DMS79 treated with DMSO at 0.1 percent for 48 hours (cell line): ENCODE measurements at regions not wholly inside any gene's neighbourhood (a gene's known extent, or its start where the extent isn't known, plus 50 kb on each side); places are given as distances from the start of the nearest gene placed in this dataset.
"Not testable (repeated sequence)": the region's sequence is repeated elsewhere in the genome, so short reads cannot be mapped to it uniquely, and the experiment has no call there.

Source experiments
- DNase-seq: peaks from one replicate; lab custom pipeline; 2025; lab: John Stamatoyannopoulos, UW

DNA sequence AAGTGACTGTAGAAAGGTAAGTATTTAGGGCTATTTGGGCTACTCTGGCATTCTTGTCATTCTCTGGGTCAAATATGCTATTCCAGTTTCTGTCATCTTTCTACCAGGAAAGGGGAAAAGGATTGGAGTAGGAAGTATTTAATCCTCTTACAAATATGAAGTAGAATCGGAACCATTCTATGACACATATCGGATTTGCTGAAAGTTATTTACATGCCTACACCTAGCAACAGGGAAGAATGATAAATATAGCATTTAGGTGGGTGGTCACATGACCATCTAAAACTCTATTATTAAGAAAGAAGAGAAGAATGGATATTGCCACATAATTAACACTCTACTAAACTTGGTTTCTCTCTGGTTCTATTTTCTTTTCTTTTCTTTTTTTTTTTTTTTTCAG, 1353.1 kb downstream of the ZPLD1 start:
- DNase-seq, result no peak

DNA sequence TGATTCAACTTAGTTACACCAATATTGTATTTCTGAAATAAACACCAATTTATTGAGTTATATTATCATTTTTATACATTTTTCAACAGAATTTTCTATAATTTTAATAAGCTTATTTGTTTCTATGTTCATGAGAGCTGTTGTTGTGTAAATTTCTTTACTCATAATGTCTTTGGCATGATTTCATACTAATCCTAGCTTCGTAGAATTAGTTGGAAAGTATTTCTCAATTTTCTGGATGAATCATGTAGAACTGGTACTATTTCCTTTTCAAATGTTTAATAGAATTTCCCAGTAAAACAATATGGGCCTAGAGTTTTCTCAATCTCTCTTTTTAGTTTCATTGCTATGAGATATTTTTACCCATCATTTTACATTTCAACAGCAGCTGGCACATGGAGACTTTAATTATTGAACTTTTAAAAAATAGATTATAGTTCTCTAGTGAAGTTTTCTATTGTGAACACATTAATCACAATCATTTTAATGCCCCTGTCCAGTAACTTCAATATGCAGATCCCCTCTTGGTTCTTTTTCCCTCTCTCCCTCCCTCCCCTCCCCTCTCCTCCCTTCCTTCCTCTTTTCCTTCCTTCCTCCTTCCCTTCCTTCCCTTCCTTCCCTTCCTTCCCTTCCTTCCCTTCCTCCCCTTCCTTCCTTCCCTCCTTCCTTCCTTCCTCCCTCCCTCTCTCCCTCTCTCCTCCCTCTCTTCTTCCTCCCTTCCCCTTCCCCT, 1357.1 kb downstream of the ZPLD1 start:
- no peak for DNase-seq

- DNase-seq, result no peak
These were observed 1359.8 kb downstream of the ZPLD1 start for GRCh38 chr3:103794656-103795055.

DNA sequence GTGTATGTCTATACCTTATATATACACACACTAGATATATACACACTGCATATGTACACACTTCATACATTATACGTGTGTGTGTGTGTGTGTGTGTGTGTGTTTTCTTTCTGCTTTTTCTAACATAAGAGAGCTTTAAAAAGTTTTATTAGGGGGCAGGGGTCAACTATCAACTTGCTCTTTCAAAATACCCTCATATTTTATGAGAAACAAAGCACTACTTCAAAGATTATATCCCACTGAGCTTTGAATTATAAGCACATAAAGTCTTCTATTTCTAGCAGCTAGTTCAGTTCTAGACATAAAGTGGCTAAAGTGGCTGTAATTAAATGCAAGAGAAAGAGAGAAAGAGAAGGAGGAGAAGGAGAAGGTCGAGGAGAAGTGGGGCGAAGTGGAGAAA, 1361.3 kb downstream of the ZPLD1 start:
- no peak for DNase-seq

DNA sequence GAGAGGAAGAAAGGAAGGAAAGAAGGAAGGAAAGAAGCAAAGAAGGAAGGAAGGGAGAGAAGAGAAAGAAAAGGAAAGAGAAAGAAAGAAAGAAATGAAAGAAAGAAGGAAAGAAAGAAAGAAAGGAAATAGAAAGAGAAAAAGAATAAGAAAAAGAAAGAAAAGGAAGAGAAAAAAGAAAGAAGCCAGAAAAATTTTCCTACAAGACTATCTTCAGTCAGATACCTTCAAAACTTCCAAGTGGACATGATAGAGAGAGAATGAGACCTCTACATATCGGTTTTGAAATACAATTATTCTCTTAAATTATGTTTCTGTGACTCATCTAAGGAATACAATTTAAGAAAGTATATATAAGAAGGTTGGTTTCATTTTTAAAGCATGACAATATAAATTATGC, 1369.0 kb downstream of the ZPLD1 start:
- DNase-seq, result no peak

DNA sequence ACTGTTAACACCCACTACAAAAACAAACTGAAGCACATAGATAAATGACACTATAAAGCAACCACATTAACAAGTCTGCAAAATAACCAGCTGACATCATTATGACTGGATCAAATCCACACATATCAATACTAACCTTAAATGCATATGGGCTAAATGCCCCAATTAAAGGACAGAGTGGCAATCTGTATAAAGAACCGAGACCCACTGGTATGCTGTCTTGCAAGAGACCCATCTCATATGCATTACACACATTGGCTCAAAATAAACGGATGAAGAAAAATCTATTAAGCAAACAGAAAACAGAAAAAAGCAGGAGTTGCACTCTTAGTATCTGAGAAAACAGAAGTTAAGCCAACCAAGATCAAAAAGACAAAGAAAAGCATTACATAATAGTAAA, 1375.4 kb downstream of the ZPLD1 start:
- no peak for DNase-seq

DNA sequence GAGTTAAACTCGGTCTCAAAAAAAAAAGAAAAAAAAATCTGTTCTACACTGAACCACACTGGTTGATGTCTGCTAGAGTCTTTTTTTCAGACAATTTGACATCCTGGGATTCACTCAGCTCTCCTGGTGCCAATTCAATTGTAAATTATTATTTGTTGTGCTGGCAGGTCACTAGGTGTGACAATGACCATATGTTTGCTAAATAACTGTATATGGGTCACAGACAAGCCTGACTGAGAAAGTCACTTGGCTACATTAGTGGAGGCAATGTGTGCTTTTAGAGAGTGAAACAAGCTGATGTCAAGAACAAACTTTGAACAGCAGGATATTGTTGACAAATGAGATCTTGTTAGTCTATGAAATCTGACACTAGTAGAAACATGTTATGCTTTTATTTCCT, 1379.1 kb downstream of the ZPLD1 start:
- no peak for DNase-seq

- DNase-seq, result no peak
These were observed 1383.6 kb downstream of the ZPLD1 start for GRCh38 chr3:103818398-103818797.

GRCh38 chr3:103818800-103819199, 1384.0 kb downstream of the ZPLD1 start:
- no peak for DNase-seq

DNA sequence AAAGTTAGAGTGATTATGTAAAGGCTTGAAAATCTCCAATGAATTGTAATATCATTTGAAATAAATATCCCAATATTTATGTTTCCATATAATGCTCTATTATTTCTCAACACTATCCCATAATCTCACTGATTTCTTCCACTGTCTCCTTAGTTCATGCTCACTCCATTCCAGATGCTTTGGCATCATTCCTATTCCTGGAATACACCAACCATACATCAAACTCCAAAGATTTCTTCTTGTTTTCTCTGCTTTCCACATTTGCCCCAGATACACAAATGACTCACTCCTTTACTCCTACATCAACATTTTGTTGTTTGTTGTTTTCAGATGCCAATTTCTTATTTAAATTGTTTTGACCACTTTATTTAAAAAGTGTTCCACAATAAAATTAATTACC, 1390.8 kb downstream of the ZPLD1 start:
- DNase-seq, result no peak

DNA sequence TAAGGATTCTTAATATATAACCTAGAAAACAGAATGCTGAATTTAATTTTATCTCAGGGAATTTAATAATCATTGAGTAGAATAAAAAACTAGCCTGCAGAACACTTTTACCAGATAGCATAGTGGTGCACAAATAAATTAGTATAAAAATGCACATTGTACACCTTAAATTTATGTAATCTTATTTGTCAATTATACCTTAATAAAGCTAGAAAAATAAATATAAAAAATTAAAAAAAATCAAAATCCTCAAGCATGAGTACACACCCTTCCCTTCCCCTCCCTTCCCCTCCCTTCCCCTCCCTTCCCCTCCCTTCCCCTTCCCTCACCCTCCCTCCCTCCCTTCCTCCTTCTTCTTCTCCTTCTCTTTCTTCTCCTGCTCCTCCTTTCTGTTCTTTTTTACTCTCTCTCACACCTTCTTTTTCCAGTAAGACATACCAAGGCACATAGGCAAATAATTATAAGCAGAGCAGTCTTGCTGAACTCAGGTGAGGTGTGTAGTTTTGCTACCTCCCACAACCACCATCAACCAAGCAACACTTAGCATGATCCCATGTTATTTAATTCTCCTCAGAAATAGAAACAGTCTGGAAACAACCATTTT, 1395.0 kb downstream of the ZPLD1 start:
- DNase-seq, result no peak

GRCh38 chr3:103847081-103848062, 1412.6 kb downstream of the ZPLD1 start:
- no peak for DNase-seq

DNA sequence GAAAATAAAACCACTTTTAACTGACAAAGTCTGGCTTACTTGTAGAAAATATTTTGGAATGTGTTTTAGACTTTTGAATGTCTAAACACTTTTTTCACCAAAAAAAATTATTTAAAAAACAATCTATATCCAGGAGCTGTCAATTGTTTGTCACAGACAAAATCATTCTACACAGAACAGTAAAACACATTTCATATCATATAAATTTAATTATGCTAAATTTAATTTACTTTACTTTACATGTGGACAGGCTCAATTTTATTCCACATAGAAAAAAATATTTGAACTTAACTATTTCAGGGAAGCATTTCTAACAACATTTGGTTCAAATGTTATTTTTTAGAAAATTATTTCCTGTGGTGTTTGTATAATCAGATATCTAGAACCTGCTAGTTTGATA, 1417.0 kb downstream of the ZPLD1 start:
- no peak for DNase-seq

DNA sequence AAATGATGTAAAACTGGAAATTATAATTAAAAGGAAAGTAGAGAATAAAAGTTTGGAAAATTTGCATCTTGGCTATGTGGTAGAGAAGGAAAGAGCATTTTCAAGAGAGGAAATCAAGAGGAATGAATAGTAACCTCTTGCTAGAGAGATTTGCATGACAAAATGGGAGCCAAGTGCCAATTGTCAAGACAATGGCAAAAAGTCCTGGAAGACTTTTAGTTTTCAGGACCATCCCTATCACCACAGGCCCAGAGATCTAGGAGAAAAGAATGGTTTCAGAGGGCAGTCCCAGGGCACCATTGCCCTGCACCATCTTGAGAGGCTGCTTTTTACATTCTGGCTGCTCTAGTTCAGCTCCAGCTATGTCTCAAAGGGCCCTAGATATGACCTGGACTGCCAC, 1427.6 kb downstream of the ZPLD1 start:
- no peak for DNase-seq

DNA sequence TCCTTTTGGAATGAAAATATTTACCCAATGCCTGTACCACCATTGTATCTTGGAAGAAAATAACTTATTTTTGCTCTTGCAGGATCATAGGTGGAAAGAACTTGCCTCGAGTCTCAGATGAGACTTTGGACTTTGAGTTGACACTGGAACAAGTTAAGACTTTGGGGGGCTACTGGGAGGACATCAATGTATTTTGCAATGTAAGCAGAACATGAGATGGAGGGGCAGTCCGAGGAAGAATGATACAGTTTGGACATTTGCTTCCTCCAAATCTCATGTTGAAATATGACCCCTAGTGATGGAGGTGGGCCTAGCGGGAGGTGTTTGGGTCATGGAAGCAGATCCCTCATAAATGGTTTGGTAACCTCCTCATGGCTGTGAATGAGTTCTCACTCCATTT, 1428.6 kb downstream of the ZPLD1 start:
- DNase-seq, result no peak

- no peak for DNase-seq
These were observed 1431.3 kb downstream of the ZPLD1 start for GRCh38 chr3:103866113-103866512.

DNA sequence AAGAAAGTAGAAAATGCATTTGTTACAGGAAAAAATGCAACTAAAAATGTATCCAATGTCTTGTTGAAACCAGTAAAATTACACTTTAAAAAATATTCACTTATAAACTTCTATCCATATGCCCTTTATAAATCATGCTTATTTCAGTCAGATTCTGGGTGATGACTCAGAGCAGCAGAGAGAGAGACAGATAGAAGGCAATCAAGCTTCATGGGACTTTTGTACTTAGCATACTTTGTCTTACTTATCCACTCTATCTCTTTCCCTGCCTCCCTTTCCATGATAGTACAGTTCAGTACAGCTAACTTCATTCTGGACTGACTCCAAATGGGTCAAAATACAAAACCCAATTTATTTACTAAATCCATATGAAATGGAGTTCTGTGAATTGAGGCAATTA, 1438.2 kb downstream of the ZPLD1 start:
- no peak for DNase-seq

DNA sequence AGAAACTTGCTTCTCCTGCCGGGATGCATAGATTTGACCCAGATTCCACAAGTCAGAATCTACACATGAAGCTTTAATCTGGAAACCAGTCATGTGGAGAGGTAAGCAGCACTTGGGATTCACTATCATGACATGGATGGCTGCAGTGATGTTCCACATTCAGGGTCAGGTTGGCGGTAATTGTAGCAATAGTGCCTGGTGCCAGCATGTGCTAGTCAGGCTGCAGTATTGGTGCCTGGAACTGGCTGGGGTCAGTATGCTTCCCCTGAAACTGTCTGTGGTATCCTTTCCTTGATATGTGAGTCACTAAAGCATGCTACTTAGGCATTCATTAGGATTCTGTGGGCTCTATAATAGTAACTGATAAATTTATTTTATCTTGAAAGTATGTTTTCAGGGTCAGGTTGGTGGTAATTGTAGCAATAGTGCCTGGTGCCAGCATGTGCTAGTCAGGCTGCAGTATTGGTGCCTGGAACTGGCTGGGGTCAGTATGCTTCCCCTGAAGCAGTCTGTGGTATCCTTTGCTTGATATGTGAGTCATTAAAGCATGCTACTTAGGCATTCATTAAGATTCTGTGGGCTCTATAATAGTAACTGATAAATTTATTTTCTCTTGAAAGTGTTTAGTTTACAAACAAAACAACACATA, 1439.2 kb downstream of the ZPLD1 start:
- no peak for DNase-seq

GRCh38 chr3:103881809-103882208, 1447.0 kb downstream of the ZPLD1 start:
- not testable (repeated sequence) for DNase-seq

DNA sequence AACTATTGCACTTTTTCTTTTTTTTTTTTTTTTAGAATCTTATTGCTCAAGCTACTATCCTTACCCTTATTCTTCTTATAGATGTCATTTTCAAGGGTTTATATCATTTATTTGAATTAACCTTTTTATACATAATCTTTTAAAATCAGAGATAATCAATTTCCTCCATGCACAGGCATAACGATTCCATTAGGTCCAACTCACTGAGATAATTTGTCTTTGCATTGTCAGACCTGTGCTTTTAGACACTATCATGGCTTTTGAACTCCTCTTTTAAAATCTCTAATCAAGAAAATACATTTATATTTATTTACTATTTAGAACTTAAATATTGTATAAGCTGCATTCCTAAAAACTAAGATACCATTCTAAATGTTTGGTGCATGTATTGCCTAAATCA, 1454.9 kb downstream of the ZPLD1 start:
- no peak for DNase-seq

- peak; percentile 94 for DNase-seq
These were observed 1459.5 kb downstream of the ZPLD1 start for GRCh38 chr3:103894162-103894822.

GRCh38 chr3:103899328-103899727, 1464.5 kb downstream of the ZPLD1 start:
- DNase-seq, result no peak
